GM18498 (cell line): ENCODE measurements at regions not wholly inside any gene's neighbourhood (a gene's known extent, or its start where the extent isn't known, plus 50 kb on each side); places are given as distances from the start of the nearest gene placed in this dataset.

Source experiments
- ATAC-seq: cut with Tn5 transposase; IDR thresholded peaks from one replicate; pipeline ENCODE4 v1.9.1; 2021; ENCODE audit warnings: mild to moderate bottlenecking, moderate library complexity; ENCODE audit not compliant: unreplicated experiment

DNA sequence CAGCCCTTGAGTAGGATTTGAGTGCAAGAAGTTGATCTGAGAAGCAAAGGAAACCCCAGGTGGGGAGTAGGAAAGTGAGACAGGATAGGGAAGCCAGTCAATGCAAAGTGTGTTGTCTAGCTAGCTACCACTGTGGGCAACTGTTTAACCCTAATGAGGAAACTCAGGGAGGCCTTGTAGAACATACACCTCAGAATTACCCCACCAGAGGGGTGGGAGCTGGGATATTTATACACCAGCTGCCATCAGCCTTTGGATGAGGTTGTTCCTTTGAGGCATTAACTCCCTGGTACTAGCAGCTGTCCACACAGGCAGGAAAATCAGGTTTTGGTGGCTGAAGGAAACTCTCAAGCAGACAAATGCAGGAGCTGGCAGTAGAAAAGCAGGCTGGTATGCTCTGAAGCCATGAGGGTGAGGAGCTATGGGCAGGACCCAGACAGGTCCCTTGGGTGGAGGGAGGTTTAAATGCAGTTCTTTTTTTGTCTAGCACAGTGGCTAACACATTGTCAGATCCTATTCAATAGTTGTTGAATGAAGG, 60.1 kb upstream of the ARID5B start:
- ATAC-seq, result no peak

DNA sequence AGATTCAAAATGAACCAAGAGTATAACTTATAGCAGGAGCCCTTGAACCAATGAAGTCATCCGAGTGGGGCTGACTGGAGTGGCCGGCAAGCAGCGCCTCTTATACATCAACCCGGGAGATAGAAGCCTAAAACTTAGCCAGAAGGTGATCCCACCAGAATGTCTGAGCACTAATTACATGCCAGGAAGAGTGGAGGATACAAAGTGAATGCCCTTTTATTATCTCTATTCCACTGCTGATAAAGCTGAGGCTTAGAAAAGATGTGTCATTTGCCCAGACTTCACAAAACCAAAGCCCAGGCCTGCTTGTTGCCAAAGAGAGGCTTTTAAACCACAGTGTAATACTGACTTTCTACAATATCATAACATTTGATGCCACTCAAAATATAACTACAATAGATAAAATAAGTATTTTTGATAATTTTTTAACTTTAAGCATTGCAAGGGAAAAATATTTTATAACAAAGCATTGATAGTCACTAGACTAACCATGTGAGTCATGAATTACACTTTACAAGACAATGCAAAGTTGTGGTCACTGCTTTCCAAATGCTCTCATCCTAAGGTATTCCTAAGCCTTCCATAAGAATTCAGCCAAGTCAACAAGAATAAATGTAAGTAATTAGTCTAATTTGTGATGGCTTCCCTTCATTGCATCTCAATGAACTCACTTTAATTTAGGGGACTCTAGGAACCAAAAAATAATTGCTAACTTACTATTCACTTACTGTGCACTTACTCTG, 58.6 kb upstream of the ARID5B start:
- ATAC-seq, result no peak

DNA sequence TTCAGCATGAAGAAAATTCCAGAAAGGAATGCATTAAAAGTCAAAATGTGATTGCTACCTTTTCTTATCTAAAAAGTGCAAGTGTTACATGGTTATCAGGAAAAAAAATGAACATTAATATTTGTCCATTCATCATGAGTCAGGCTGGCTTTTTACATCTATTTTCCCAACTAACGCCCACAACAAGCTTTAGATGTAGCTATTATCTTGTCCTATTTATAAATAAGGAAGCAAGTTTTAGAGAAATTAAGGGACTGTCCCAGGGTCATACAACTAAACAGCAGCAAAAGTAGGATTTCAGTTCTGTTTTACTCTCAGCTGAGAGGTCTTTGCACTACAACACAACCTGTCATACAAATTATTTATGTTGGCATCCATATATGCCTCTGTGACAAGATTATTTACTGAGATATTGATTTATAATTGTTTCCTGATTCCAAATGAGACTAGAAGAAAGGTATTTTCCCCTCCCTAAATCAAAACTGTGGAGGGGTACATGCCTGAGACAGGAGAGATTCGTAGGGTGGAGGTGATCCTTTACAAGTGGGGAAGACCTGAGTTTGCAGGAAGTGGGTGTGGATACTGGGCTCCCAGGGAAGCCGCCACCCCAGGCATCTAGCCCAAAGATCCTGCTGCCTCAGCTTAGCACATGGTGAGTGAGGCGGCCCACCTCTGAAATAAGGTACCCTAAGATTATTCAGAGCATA, 57.2 kb upstream of the ARID5B start:
- no peak for ATAC-seq

DNA sequence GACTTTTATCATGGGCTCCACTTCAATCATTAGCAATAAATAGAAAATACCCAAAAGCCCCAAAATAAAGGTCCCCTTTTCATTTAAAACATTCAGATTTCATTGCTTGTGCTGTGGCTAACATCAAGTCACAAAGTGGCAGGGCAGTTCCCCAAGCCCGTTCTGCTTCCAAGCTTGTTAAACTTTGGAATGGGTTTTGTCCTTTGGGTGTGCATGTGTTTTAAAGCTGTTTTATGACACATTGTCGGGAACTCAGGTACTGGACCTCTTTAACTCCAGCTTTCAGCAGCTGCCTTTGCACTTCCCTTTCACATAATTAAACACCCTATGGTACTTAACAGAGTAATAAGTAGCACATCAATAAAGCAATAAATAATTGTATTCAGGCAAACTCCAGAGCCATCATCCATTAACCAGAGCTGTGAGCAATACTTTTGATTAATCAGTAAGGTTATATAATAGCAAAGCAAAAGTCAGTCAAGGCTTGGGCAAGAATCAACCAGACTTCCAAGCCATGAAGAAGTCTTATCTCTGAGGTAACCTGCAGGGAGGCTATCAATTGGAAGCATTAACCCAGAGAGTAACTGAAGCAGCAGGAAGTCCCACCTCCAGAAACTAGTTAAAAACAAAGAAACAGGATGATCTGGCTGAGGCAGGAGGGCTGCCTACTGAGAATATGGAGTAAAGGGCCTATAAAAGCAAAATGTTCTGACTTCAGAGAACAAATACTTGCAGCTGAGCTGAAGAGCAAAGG, 56.1 kb upstream of the ARID5B start:
- ATAC-seq, result no peak

DNA sequence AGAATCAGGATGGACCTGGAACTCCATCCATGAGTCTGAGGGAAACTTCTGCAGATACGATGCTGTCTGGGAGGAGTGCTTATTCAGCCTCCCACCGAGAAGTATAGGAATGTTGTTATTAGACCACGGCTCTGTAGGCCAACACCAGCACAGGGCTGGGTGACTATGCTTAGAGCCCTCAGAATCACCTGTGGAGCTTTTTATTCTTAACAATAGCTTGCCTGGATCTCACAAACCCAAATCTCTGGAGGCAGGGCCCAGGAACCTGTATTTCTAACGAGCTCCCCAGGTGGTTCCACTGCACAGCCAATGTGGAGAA, 55.6 kb upstream of the ARID5B start:
- no peak for ATAC-seq

DNA sequence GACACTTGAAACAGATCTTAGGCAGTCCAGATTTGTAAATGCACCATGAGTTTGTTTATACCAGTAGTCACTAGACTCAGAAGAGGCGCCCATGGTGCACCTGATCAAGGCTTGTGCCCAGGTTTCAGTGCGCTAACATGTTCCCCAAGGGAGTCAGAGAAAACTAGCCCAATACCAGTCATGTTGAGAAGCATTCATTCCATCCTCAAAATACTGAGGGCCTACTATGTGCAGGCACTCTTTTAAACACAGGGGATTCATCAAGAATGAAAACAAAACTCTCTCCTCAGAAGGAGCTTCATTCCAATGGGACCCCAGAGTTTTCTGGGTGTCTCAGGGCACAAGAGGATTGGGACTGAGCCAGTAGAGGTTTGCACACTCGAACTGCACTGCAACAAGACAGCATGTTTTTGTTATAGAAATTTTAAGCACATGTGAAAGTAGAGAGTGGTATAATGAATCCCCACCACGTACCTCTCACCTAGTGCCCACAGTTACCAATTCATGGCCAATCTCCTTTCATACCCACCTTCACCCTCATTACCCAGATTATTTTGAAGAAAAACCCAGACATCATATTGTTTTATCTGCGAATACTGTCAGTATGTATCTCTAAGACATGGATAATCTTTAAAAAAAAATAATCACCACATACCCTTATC, 55.0 kb upstream of the ARID5B start:
- no peak for ATAC-seq

DNA sequence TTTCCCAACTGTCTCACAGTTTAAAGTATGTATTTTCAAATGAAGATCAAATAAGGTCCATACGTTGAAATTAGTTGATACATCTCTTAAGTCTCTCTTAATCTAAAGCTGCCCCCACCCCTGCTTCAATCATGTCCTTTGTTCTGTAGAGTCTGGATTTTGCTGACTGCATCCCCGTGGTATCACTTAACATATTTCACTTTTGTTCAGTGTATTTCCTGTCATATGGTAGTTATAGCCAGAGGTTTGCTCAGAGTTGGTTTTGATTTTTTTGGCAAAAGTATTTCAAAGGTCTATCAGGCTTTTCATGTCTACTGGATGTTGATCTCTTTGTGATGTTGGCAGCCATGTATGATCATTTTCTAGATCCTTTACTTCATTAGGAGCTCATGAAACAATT, 54.4 kb upstream of the ARID5B start:
- ATAC-seq, result no peak

DNA sequence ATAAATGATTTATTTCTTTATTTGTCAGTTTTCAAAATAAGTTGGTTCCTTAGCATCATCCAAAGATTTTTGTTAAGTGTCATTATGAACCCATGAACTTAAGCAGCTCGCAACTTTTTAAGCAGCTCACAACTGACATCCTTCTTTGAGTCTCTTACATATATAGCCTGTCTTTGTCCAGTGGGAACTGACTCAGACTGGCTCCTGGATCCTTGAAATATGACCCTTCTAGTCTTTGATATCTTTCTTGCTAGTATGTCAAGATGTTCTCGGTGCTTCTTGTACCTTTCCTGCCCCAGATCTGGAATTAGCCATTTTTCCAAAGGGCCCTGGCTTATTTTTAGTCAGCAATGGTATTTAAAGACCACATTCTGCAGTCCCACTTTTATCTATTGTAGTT, 53.9 kb upstream of the ARID5B start:
- no peak for ATAC-seq

DNA sequence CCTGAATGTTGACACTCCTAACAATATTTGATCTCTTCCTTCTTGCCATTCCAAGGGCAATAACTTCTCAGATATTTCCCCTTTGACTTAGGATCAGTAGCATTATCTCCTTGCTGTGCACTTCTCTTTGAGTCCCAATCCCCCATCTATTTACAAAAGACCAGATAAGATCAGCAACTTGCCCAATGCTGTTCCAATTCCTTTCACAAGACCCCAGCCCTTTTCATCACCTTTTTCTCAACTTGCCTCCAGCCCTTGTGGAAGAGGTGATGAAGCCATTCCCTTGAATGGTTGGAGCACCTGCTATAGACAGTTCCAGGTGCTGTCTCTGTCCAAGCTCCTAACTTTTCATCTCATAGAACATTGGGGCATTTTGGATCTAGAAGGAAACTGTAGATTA, 51.1 kb upstream of the ARID5B start:
- no peak for ATAC-seq
